ENCODE measurements at regions not wholly inside any gene's neighbourhood (a gene's known extent, or its start where the extent isn't known, plus 50 kb on each side); places are given as distances from the start of the nearest gene placed in this dataset.
A peak's percentile ranks its signal among the peaks of the same experiment; 100 is the strongest.

GRCh38 chr12:68410018-68410660 lies 78.0 kb upstream of the MDM1 start:
- no peak overlapping the region for H3K4me3 ChIP-seq (ENCODE audit: low read length)
- no peaks in the 10 kb centered on the region for H3K36me3 ChIP-seq (ENCODE audit: insufficient read depth, low read length)
- H3K9me3 ChIP-seq (ENCODE audit: low read length) = no peaks in the 10 kb centered on the region
- peaks cover 3% of the 10 kb centered on the region for H3K27me3 ChIP-seq (ENCODE audit: insufficient read depth, low read length)
- H3K4me1 ChIP-seq (ENCODE audit: insufficient read depth, low read length) = no peaks in the 10 kb centered on the region
- no peak overlapping the region for H2AFZ ChIP-seq (ENCODE audit: low read depth, low read length)

DNA sequence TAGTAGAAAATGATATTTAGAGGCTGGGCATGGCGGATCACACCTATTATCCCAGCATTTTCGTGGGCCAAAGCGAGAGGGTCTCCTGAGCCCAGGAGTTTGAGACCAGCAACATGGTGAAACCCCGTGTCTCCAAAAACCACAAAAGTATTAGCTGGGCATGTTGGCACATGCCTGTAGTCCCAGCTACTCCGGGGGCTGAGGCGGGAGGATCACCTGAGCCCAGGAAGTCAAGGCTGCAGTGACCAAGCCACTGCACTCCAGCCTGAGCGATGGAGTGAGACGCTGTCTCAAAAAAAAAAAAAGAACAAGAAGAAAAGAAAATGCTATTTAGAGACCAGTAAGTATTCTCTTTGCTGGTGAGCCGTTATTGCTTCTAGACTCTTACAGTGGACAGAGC lies 79.2 kb upstream of the MDM1 start:
- Histone ChIP-seq H3K9me3 (ENCODE audit: low read length) (no peaks in the 10 kb centered on the region), H2AFZ (ENCODE audit: low read depth, low read length) (no peak overlapping the region), H3K36me3 (ENCODE audit: insufficient read depth, low read length) (no peaks in the 10 kb centered on the region), H3K4me3 (ENCODE audit: low read length) (no peak overlapping the region), H3K27me3 (ENCODE audit: insufficient read depth, low read length) (no peaks in the 10 kb centered on the region), H3K4me1 (ENCODE audit: insufficient read depth, low read length) (no peaks in the 10 kb centered on the region)

DNA sequence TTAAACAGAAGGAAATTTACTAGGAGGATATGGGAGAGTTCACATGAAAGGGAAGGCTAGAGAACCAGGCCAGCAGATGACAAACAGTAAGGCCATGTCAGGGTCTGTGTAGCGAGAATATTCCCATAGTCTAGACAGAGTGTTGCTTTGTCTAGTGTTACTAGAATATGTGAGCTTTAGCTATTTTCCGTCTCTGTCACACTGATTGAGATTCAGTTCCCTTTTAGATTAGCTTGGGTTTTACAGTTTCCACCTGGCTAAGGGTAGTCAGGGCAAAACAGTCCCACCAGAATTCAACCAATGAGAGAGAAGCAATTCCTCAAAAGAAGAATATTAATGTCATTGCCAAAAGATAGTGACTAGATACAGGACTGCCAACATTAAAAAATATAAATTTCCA lies 82.8 kb upstream of the MDM1 start:
- Histone ChIP-seq H3K4me3 (ENCODE audit: low read length) (no peak overlapping the region), H3K9me3 (ENCODE audit: low read length) (no peaks in the 10 kb centered on the region), H3K36me3 (ENCODE audit: insufficient read depth, low read length) (no peaks in the 10 kb centered on the region), H2AFZ (ENCODE audit: low read depth, low read length) (no peak overlapping the region), H3K27me3 (ENCODE audit: insufficient read depth, low read length) (no peaks in the 10 kb centered on the region), H3K4me1 (ENCODE audit: insufficient read depth, low read length) (peaks cover under 1% of the 10 kb centered on the region)

DNA sequence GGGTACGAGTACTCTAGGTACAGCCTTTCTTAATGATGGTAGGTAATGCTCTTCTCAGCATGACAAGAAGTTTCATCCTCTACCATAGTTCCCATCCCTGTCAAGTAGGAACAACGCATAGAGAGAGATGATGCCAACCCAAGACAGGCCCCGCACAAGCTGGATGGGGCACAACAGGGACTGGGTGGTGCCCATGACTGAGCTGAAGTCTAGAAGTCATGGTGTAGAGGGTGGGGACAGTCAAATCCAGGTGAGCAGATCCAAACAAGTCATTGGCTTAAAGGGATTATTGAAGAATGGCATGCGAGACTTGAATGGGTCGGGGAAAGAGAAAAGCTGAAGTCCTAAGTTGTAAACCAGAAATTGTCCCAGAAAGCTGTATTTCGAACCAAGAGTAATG lies 84.2 kb upstream of the MDM1 start:
- Histone ChIP-seq H3K27me3 (ENCODE audit: insufficient read depth, low read length) (no peaks in the 10 kb centered on the region), H2AFZ (ENCODE audit: low read depth, low read length) (no peak overlapping the region), H3K4me1 (ENCODE audit: insufficient read depth, low read length) (peaks cover 10% of the 10 kb centered on the region), H3K36me3 (ENCODE audit: insufficient read depth, low read length) (no peaks in the 10 kb centered on the region), H3K4me3 (ENCODE audit: low read length) (no peak overlapping the region), H3K9me3 (ENCODE audit: low read length) (no peaks in the 10 kb centered on the region)

DNA sequence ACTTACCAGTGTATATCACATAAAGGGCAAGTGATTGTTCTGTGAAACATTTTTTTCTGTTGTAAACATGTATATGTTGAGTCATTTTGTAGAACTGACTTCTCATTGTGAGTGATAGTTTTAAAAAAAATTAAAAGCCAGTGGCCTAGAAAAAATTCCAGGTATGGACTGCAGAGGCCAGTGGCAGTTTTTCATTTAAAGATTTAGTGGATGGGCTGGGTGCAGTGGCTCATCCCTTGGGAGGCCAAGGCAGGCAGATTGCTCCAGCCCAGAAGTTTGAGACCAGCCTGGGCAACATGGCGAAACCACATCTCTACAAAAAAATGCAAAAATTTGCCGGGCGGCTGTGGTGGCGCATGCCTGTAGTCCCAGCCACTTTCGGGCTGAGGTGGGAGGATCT lies 84.7 kb upstream of the MDM1 start:
- no peak overlapping the region for H2AFZ ChIP-seq (ENCODE audit: low read depth, low read length)
- no peaks in the 10 kb centered on the region for H3K9me3 ChIP-seq (ENCODE audit: low read length)
- H3K36me3 ChIP-seq (ENCODE audit: insufficient read depth, low read length) = no peaks in the 10 kb centered on the region
- H3K27me3 ChIP-seq (ENCODE audit: insufficient read depth, low read length) = no peaks in the 10 kb centered on the region
- no peak overlapping the region for H3K4me3 ChIP-seq (ENCODE audit: low read length)
- peaks cover 10% of the 10 kb centered on the region for H3K4me1 ChIP-seq (ENCODE audit: insufficient read depth, low read length)

DNA sequence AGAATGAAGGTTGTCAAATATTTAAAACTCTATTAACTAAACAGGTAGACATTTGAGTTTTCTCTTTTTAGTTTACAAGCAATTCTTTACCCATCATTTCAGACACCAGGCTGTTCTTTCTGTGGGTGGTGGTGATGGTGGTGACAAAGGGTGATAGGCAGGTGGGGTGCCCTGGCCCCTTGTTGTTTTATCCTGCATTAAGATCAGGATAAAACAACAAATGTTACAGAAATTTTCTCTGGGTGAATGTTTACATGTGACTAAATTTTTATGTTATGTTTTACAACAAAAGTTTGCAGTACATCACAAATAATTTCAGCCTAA lies 85.9 kb upstream of the MDM1 start:
- Histone ChIP-seq H3K9me3 (ENCODE audit: low read length) (no peaks in the 10 kb centered on the region), H3K4me1 (ENCODE audit: insufficient read depth, low read length) (peaks cover 12% of the 10 kb centered on the region), H3K27me3 (ENCODE audit: insufficient read depth, low read length) (no peaks in the 10 kb centered on the region)

DNA sequence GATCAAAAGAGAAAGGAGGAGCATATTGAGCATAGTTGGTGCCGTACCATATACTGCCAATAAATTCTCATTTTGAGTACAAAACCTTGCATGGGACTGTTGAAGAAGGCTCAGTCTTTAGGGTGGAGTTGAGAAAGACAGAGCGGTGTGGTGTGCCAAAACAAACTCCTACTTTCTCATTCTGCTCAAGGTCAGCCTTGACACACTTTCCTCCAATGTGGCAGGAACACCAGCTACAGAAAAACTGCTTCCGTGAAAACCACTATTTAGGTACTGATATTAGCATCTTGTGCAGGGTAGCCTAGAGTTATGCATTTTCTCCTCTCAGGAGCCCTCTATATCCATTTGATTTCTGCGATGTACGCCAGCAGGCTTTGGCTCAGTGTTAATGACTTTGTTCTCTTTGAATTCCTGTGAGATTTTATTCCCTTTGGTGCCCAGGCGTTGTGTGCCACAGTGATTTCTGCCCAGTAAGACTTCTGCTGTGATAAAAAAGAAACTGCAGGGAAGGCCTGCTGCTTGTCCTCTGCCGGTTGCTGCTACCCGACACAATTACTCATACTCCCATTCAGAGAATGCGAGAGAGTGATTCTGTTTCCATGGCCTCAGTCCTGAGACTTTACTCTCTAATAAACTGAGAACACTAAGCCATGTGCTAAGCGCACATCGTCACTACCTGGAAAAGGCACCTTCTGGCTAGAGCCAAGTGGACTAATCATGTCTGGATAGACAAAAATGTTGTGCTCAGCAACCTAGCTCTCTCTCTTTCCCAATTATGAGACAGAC lies 88.3 kb upstream of the MDM1 start:
- Histone ChIP-seq H3K36me3 (ENCODE audit: insufficient read depth, low read length) (no peaks in the 10 kb centered on the region), H3K4me3 (ENCODE audit: low read length) (no peak overlapping the region), H3K9me3 (ENCODE audit: low read length) (no peaks in the 10 kb centered on the region), H3K4me1 (ENCODE audit: insufficient read depth, low read length) (peaks cover 12% of the 10 kb centered on the region), H3K27me3 (ENCODE audit: insufficient read depth, low read length) (no peaks in the 10 kb centered on the region), H2AFZ (ENCODE audit: low read depth, low read length) (peak overlapping the region; percentile 33)

More for the DNA sequence above, 85.9 kb upstream of the MDM1 start:
- Histone ChIP-seq H2AFZ (ENCODE audit: low read depth, low read length) (no peak overlapping the region), H3K36me3 (ENCODE audit: insufficient read depth, low read length) (no peaks in the 10 kb centered on the region), H3K4me3 (ENCODE audit: low read length) (no peak overlapping the region)

GRCh38 chr12:68422159-68422558 lies 90.0 kb upstream of the MDM1 start:
- H3K4me1 ChIP-seq (ENCODE audit: insufficient read depth, low read length) = peaks cover 12% of the 10 kb centered on the region
- H3K36me3 ChIP-seq (ENCODE audit: insufficient read depth, low read length) = no peaks in the 10 kb centered on the region

DNA sequence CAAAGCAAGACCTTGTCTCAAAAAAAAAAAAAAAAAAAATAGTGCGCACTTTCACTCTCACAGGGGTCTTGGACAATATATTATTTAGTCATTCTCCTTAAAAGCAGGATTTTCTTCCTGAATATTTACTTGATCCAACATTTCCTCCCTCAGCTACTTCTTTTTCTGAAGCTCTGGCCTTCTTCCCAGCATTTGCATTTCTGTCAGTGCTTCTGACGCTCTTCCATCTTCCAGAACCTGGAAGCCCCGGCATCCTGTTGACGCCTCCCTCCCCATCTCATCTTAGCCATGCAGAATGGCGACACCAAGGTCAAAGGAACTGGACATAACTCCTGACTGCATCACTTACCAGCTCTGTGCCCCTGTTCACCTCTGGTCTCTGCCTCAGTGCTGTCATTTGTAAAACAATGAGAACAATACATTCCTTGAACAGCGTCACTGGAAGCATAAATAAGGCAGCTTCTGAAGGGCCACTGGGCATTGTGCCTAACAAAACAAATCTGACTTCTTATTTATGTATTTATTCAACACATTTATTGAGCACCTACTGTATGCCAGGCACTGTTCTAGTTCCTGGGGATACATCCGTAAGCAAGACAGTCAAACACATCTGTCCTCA lies 90.9 kb upstream of the MDM1 start:
- peaks cover 12% of the 10 kb centered on the region for H3K4me1 ChIP-seq (ENCODE audit: insufficient read depth, low read length)
- no peak overlapping the region for H2AFZ ChIP-seq (ENCODE audit: low read depth, low read length)
- H3K36me3 ChIP-seq (ENCODE audit: insufficient read depth, low read length) = no peaks in the 10 kb centered on the region
- no peaks in the 10 kb centered on the region for H3K27me3 ChIP-seq (ENCODE audit: insufficient read depth, low read length)
- no peak overlapping the region for H3K4me3 ChIP-seq (ENCODE audit: low read length)
- no peaks in the 10 kb centered on the region for H3K9me3 ChIP-seq (ENCODE audit: low read length)

More at GRCh38 chr12:68422159-68422558, 90.0 kb upstream of the MDM1 start:
- H2AFZ ChIP-seq (ENCODE audit: low read depth, low read length) = no peak overlapping the region
- H3K27me3 ChIP-seq (ENCODE audit: insufficient read depth, low read length) = no peaks in the 10 kb centered on the region
- H3K4me3 ChIP-seq (ENCODE audit: low read length) = no peak overlapping the region
- H3K9me3 ChIP-seq (ENCODE audit: low read length) = no peaks in the 10 kb centered on the region

DNA sequence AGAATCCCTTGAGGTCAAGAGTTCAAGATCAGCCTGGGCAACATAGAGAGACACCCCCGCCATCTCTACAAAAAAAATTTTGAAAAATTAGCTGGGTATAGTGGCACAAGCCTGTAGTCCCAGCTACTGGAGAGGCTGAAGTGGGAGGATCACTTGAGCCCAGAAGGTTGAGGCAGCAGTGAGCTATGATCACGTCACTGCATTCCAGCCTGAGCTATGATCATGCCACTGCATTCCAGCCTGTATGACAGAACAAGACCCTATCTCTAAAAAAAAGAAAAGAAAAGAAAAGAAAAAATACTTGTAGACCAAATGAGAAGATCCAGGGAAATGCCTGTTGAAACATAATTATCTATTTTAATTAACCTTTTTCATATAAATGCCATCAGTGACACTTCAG lies 93.8 kb upstream of the MDM1 start:
- Histone ChIP-seq H3K27me3 (ENCODE audit: insufficient read depth, low read length) (no peaks in the 10 kb centered on the region), H3K4me1 (ENCODE audit: insufficient read depth, low read length) (peaks cover 24% of the 10 kb centered on the region), H2AFZ (ENCODE audit: low read depth, low read length) (no peak overlapping the region), H3K9me3 (ENCODE audit: low read length) (no peaks in the 10 kb centered on the region), H3K4me3 (ENCODE audit: low read length) (no peak overlapping the region), H3K36me3 (ENCODE audit: insufficient read depth, low read length) (no peaks in the 10 kb centered on the region)

- Histone ChIP-seq H3K4me3 (ENCODE audit: low read length) (no peak overlapping the region), H3K4me1 (ENCODE audit: insufficient read depth, low read length) (peaks cover 22% of the 10 kb centered on the region), H3K9me3 (ENCODE audit: low read length) (no peaks in the 10 kb centered on the region), H3K27me3 (ENCODE audit: insufficient read depth, low read length) (no peaks in the 10 kb centered on the region), H2AFZ (ENCODE audit: low read depth, low read length) (no peak overlapping the region), H3K36me3 (ENCODE audit: insufficient read depth, low read length) (no peaks in the 10 kb centered on the region)
These were observed 96.0 kb upstream of the MDM1 start for GRCh38 chr12:68428211-68428610.

GRCh38 chr12:68428724-68429501 lies 96.8 kb upstream of the MDM1 start:
- Histone ChIP-seq H3K36me3 (ENCODE audit: insufficient read depth, low read length) (no peaks in the 10 kb centered on the region), H3K9me3 (ENCODE audit: low read length) (no peaks in the 10 kb centered on the region), H3K4me3 (ENCODE audit: low read length) (no peak overlapping the region), H3K27me3 (ENCODE audit: insufficient read depth, low read length) (no peaks in the 10 kb centered on the region), H3K4me1 (ENCODE audit: insufficient read depth, low read length) (peaks cover 22% of the 10 kb centered on the region), H2AFZ (ENCODE audit: low read depth, low read length) (peak overlapping the region; percentile 49)

- Histone ChIP-seq H3K36me3 (ENCODE audit: insufficient read depth, low read length) (no peaks in the 10 kb centered on the region), H3K9me3 (ENCODE audit: low read length) (no peaks in the 10 kb centered on the region), H3K4me3 (ENCODE audit: low read length) (no peak overlapping the region), H3K27me3 (ENCODE audit: insufficient read depth, low read length) (no peaks in the 10 kb centered on the region), H2AFZ (ENCODE audit: low read depth, low read length) (peak overlapping the region; percentile 49), H3K4me1 (ENCODE audit: insufficient read depth, low read length) (peaks cover 22% of the 10 kb centered on the region)
These were observed 97.5 kb upstream of the MDM1 start for GRCh38 chr12:68429696-68430095.

Data from neuron (in vitro differentiated cells).